Mammary epithelial cell (primary cell): ENCODE measurements at regions not wholly inside any gene's neighbourhood (a gene's known extent, or its start where the extent isn't known, plus 50 kb on each side); places are given as distances from the start of the nearest gene placed in this dataset.

Experiments used
- CTCF ChIP-seq, 2 donors: IDR thresholded peaks in 1 of 2; conservative IDR thresholded peaks in 1 of 2; 2 replicates each; pipeline ENCODE4 v1.5.1; 2011 to 2012; ENCODE audit warnings: inconsistent platforms in 2 of 2, low read length in 2 of 2, mild to moderate bottlenecking in 2 of 2, control low read depth in 1 of 2, low read depth in 1 of 2; ENCODE audit not compliant: insufficient read depth in 1 of 2; ENCODE audit errors: extremely low read depth in 1 of 2
- EZH2 ChIP-seq: IDR thresholded peaks from 2 replicates; pipeline ENCODE4 v1.6.1; 2012; ENCODE audit warnings: low read length, inconsistent platforms, borderline replicate concordance

GRCh38 chr21:16424331-16424751, 694.6 kb downstream of the USP25 start:
- TF ChIP-seq EZH2 (no peak), CTCF (conservative IDR thresholded peaks at IDR 0.05 in 1 of 2, IDR thresholded peaks at IDR 0.05 in 1 of 2; ENCODE audit: extremely low read depth in 1 of 2, insufficient read depth in 1 of 2, low read depth in 1 of 2, low read length in 2 of 2) (no peak)
